ENCODE measurements at regions not wholly inside any gene's neighbourhood (a gene's known extent, or its start where the extent isn't known, plus 50 kb on each side); places are given as distances from the start of the nearest gene placed in this dataset.

DNA sequence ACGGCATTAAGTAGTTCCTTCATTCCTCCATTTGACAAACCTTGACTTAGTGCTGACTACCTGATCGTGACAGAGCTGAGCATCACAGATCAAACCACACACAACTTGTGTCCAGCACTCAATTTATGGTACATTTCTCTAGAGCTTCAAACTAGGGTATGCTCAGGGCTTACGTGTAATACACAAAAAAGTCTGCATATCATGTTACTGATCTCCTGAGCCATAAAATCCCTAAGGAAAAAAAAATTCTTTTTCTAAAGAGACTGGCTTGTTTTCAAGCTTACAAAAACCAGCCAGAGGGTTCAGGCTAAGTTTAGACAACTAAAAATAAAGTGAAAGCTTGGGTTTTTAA lies 88.0 kb upstream of the ALKAL2 start:
- no peak overlapping the region for H3K18ac ChIP-seq (ENCODE audit: low read length)
- no peak overlapping the region for H3K4me3 ChIP-seq (ENCODE audit: low read length in 2 of 2)
- H3K23ac ChIP-seq (ENCODE audit: low read depth, low read length, poor library complexity) = no peak overlapping the region
- H2BK120ac ChIP-seq (ENCODE audit: low read depth, low read length) = no peak overlapping the region
- H4K8ac ChIP-seq (ENCODE audit: low read depth, low read length) = no peak overlapping the region
- no peak overlapping the region for H2AK5ac ChIP-seq (ENCODE audit: low read depth, low read length)
- WGBS, 2 donors (ENCODE audit: extremely low coverage in 2 of 2, insufficient read length in 2 of 2, insufficient replicate concordance in 1 of 2) = no CpG with 5 or more reads among the region's 3 CpGs
- no peaks in the 10 kb centered on the region for H3K27me3 ChIP-seq (ENCODE audit: control insufficient read depth in 3 of 3, insufficient read depth in 3 of 3, low read depth in 1 of 3, low read length in 3 of 3)
- H3K9me3 ChIP-seq (replicated peaks in 1 of 2; ENCODE audit: control insufficient read depth in 2 of 2, insufficient read depth in 1 of 2, low read depth in 1 of 2, low read length in 2 of 2) = peaks cover 3 to 26% of the 10 kb centered on the region in 2 donors
- H3K4ac ChIP-seq (ENCODE audit: low read length) = no peak overlapping the region
- H3K4me2 ChIP-seq (ENCODE audit: insufficient read depth, low read length, poor library complexity, severe bottlenecking) = no peak overlapping the region
- no peaks in the 10 kb centered on the region for H3K36me3 ChIP-seq (replicated peaks in 1 of 2; ENCODE audit: control insufficient read depth in 2 of 2, insufficient read depth in 2 of 2, low read length in 2 of 2)
- H2BK12ac ChIP-seq (ENCODE audit: low read length) = no peak overlapping the region
- H3K9ac ChIP-seq (ENCODE audit: low read depth, low read length, poor library complexity) = no peak overlapping the region
- no peak overlapping the region for H2AFZ ChIP-seq (ENCODE audit: low read length)
- no peak overlapping the region for H4K91ac ChIP-seq (ENCODE audit: low read depth, low read length, poor library complexity)
- H3K14ac ChIP-seq (ENCODE audit: low read length) = no peak overlapping the region
- no peak overlapping the region for H3K27ac ChIP-seq (replicated peaks; ENCODE audit: low read length)
- H3K79me1 ChIP-seq (ENCODE audit: low read depth, low read length) = no peaks in the 10 kb centered on the region
- no peak overlapping the region for H2BK5ac ChIP-seq (ENCODE audit: low read length)
- no peak for DNase-seq (ENCODE audit: low spot score)
- H2BK15ac ChIP-seq (ENCODE audit: low read length) = no peak overlapping the region
- H3K4me1 ChIP-seq (ENCODE audit: control insufficient read depth in 2 of 2, insufficient read depth in 1 of 2, low read depth in 1 of 2, low read length in 2 of 2) = peaks cover 0 to 1% of the 10 kb centered on the region in 2 donors

DNA sequence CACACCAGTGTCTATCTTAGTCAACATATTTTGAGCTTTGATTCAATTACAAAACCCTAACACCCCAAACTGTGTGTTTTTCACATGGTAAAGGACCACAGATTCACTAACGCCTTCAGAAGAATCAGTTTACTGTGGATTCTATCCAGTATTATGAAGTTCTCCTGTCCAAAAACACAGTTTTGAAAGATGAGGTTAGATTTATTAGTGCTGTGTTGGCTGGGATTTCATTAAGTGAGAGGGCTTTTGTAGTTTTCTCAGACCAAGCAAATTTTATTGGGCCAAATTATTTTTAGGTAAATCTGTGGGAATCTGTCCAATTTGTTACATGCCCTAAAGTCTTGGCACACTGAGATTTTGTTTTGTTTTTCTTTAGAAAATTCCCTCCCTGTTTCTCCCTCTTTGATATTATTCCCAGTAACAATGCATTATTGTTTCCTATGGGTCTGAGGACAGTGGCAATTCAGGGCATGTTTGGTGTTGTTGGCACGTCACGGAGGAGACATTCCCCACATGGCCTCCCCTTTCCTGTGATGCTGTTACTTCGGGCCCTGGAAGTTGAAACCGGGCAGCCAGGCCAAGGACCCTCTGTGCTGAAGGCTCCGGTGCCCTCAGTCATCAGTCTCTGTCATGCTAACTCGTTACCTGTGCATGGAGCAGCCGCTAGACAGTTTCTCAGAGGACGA lies 87.5 kb upstream of the ALKAL2 start:
- no peaks in the 10 kb centered on the region for H3K27me3 ChIP-seq (ENCODE audit: control insufficient read depth in 3 of 3, insufficient read depth in 3 of 3, low read depth in 1 of 3, low read length in 3 of 3)
- H3K36me3 ChIP-seq (replicated peaks in 1 of 2; ENCODE audit: control insufficient read depth in 2 of 2, insufficient read depth in 2 of 2, low read length in 2 of 2) = no peaks in the 10 kb centered on the region
- H2AFZ ChIP-seq (ENCODE audit: low read length) = no peak overlapping the region
- no peak overlapping the region for H4K8ac ChIP-seq (ENCODE audit: low read depth, low read length)
- no peak overlapping the region for H2AK5ac ChIP-seq (ENCODE audit: low read depth, low read length)
- H3K79me1 ChIP-seq (ENCODE audit: low read depth, low read length) = no peaks in the 10 kb centered on the region
- H2BK15ac ChIP-seq (ENCODE audit: low read length) = no peak overlapping the region
- no peak overlapping the region for H3K9ac ChIP-seq (ENCODE audit: low read depth, low read length, poor library complexity)
- no peak overlapping the region for H3K27ac ChIP-seq (replicated peaks; ENCODE audit: low read length)
- H2BK5ac ChIP-seq (ENCODE audit: low read length) = no peak overlapping the region
- H3K4ac ChIP-seq (ENCODE audit: low read length) = no peak overlapping the region
- peaks cover 0 to 1% of the 10 kb centered on the region in 2 donors for H3K4me1 ChIP-seq (ENCODE audit: control insufficient read depth in 2 of 2, insufficient read depth in 1 of 2, low read depth in 1 of 2, low read length in 2 of 2)
- no peak overlapping the region for H2BK120ac ChIP-seq (ENCODE audit: low read depth, low read length)
- no CpG with 5 or more reads among the region's 9 CpGs for WGBS, 2 donors (ENCODE audit: extremely low coverage in 2 of 2, insufficient read length in 2 of 2, insufficient replicate concordance in 1 of 2)
- no peak overlapping the region for H4K91ac ChIP-seq (ENCODE audit: low read depth, low read length, poor library complexity)
- no peak overlapping the region for H3K14ac ChIP-seq (ENCODE audit: low read length)
- no peak overlapping the region for H2BK12ac ChIP-seq (ENCODE audit: low read length)
- DNase-seq (ENCODE audit: low spot score) = no peak
- H3K4me3 ChIP-seq (ENCODE audit: low read length in 2 of 2) = no peak overlapping the region
- H3K18ac ChIP-seq (ENCODE audit: low read length) = no peak overlapping the region
- no peak overlapping the region for H3K4me2 ChIP-seq (ENCODE audit: insufficient read depth, low read length, poor library complexity, severe bottlenecking)
- peaks cover 3 to 29% of the 10 kb centered on the region in 2 donors for H3K9me3 ChIP-seq (replicated peaks in 1 of 2; ENCODE audit: control insufficient read depth in 2 of 2, insufficient read depth in 1 of 2, low read depth in 1 of 2, low read length in 2 of 2)
- no peak overlapping the region for H3K23ac ChIP-seq (ENCODE audit: low read depth, low read length, poor library complexity)

GRCh38 chr2:368386-368785 lies 80.5 kb upstream of the ALKAL2 start:
- H3K9ac ChIP-seq (ENCODE audit: low read depth, low read length, poor library complexity) = no peak overlapping the region
- no peaks in the 10 kb centered on the region for H3K79me1 ChIP-seq (ENCODE audit: low read depth, low read length)
- no peak overlapping the region for H2BK120ac ChIP-seq (ENCODE audit: low read depth, low read length)
- H3K4me3 ChIP-seq (ENCODE audit: low read length in 2 of 2) = no peak overlapping the region
- no peak overlapping the region for H2AK5ac ChIP-seq (ENCODE audit: low read depth, low read length)
- no peak overlapping the region for H2BK5ac ChIP-seq (ENCODE audit: low read length)
- peak overlapping the region; percentile 27 for H3K18ac ChIP-seq (ENCODE audit: low read length)
- H3K27ac ChIP-seq (replicated peaks; ENCODE audit: low read length) = no peak overlapping the region
- H3K14ac ChIP-seq (ENCODE audit: low read length) = no peak overlapping the region
- H3K4ac ChIP-seq (ENCODE audit: low read length) = no peak overlapping the region
- no peak overlapping the region for H2BK12ac ChIP-seq (ENCODE audit: low read length)
- H2AFZ ChIP-seq (ENCODE audit: low read length) = no peak overlapping the region
- H3K23ac ChIP-seq (ENCODE audit: low read depth, low read length, poor library complexity) = no peak overlapping the region
- no peak overlapping the region for H3K4me2 ChIP-seq (ENCODE audit: insufficient read depth, low read length, poor library complexity, severe bottlenecking)
- peaks cover 0 to 15% of the 10 kb centered on the region in 2 donors for H3K9me3 ChIP-seq (replicated peaks in 1 of 2; ENCODE audit: control insufficient read depth in 2 of 2, insufficient read depth in 1 of 2, low read depth in 1 of 2, low read length in 2 of 2)
- no CpG with 5 or more reads among the region's 5 CpGs for WGBS, 2 donors (ENCODE audit: extremely low coverage in 2 of 2, insufficient read length in 2 of 2, insufficient replicate concordance in 1 of 2)
- no peak overlapping the region for H4K91ac ChIP-seq (ENCODE audit: low read depth, low read length, poor library complexity)
- H2BK15ac ChIP-seq (ENCODE audit: low read length) = no peak overlapping the region
- peaks cover 0 to 1% of the 10 kb centered on the region in 2 donors for H3K4me1 ChIP-seq (ENCODE audit: control insufficient read depth in 2 of 2, insufficient read depth in 1 of 2, low read depth in 1 of 2, low read length in 2 of 2)
- H3K27me3 ChIP-seq (ENCODE audit: control insufficient read depth in 3 of 3, insufficient read depth in 3 of 3, low read depth in 1 of 3, low read length in 3 of 3) = no peaks in the 10 kb centered on the region
- H4K8ac ChIP-seq (ENCODE audit: low read depth, low read length) = no peak overlapping the region
- DNase-seq (ENCODE audit: low spot score) = no peak
- no peaks in the 10 kb centered on the region for H3K36me3 ChIP-seq (replicated peaks in 1 of 2; ENCODE audit: control insufficient read depth in 2 of 2, insufficient read depth in 2 of 2, low read length in 2 of 2)

GRCh38 chr2:367246-367645 lies 79.4 kb upstream of the ALKAL2 start:
- H3K9ac ChIP-seq (ENCODE audit: low read depth, low read length, poor library complexity) = no peak overlapping the region
- H3K79me1 ChIP-seq (ENCODE audit: low read depth, low read length) = no peaks in the 10 kb centered on the region
- no peak overlapping the region for H2AK5ac ChIP-seq (ENCODE audit: low read depth, low read length)
- no peak for DNase-seq (ENCODE audit: low spot score)
- H2BK12ac ChIP-seq (ENCODE audit: low read length) = no peak overlapping the region
- no peak overlapping the region for H2AFZ ChIP-seq (ENCODE audit: low read length)
- H2BK120ac ChIP-seq (ENCODE audit: low read depth, low read length) = no peak overlapping the region
- H3K4ac ChIP-seq (ENCODE audit: low read length) = no peak overlapping the region
- no peak overlapping the region for H3K4me3 ChIP-seq (ENCODE audit: low read length in 2 of 2)
- H3K27me3 ChIP-seq (ENCODE audit: control insufficient read depth in 3 of 3, insufficient read depth in 3 of 3, low read depth in 1 of 3, low read length in 3 of 3) = no peaks in the 10 kb centered on the region
- WGBS, 2 donors (ENCODE audit: extremely low coverage in 2 of 2, insufficient read length in 2 of 2, insufficient replicate concordance in 1 of 2) = no CpG with 5 or more reads among the region's 6 CpGs
- no peaks in the 10 kb centered on the region for H3K36me3 ChIP-seq (replicated peaks in 1 of 2; ENCODE audit: control insufficient read depth in 2 of 2, insufficient read depth in 2 of 2, low read length in 2 of 2)
- H3K27ac ChIP-seq (replicated peaks; ENCODE audit: low read length) = no peak overlapping the region
- H3K4me2 ChIP-seq (ENCODE audit: insufficient read depth, low read length, poor library complexity, severe bottlenecking) = no peak overlapping the region
- no peak overlapping the region for H4K8ac ChIP-seq (ENCODE audit: low read depth, low read length)
- no peak overlapping the region for H2BK5ac ChIP-seq (ENCODE audit: low read length)
- no peak overlapping the region for H4K91ac ChIP-seq (ENCODE audit: low read depth, low read length, poor library complexity)
- H3K18ac ChIP-seq (ENCODE audit: low read length) = no peak overlapping the region
- H3K4me1 ChIP-seq (ENCODE audit: control insufficient read depth in 2 of 2, insufficient read depth in 1 of 2, low read depth in 1 of 2, low read length in 2 of 2) = no peaks in the 10 kb centered on the region
- H2BK15ac ChIP-seq (ENCODE audit: low read length) = no peak overlapping the region
- H3K23ac ChIP-seq (ENCODE audit: low read depth, low read length, poor library complexity) = no peak overlapping the region
- peaks cover 0 to 24% of the 10 kb centered on the region in 2 donors for H3K9me3 ChIP-seq (replicated peaks in 1 of 2; ENCODE audit: control insufficient read depth in 2 of 2, insufficient read depth in 1 of 2, low read depth in 1 of 2, low read length in 2 of 2)
- no peak overlapping the region for H3K14ac ChIP-seq (ENCODE audit: low read length)

Data from neuronal stem cell (in vitro differentiated cells).